K562 (cell line): ENCODE measurements at regions not wholly inside any gene's neighbourhood (a gene's known extent, or its start where the extent isn't known, plus 50 kb on each side); places are given as distances from the start of the nearest gene placed in this dataset.

ENCODE experiments used
- CAMTA2 ChIP-seq: fragments of 250-450 bp; sonication (Bioruptor Pico); conservative IDR thresholded peaks from 2 replicates; pipeline ENCODE4 v1.5.1; 2022
- CC2D1A ChIP-seq: fragments of 450-650 bp; IDR thresholded peaks from 2 replicates; pipeline ENCODE4 v1.6.1; 2017; ENCODE audit warnings: mild to moderate bottlenecking
- ETV1 ChIP-seq: fragments of 450-650 bp; conservative IDR thresholded peaks from 2 replicates; pipeline ENCODE4 v1.6.1; 2016; ENCODE audit warnings: missing genetic modification characterization, control low read depth, low read depth, missing compliant biosample characterization
- FOSL1 ChIP-seq: fragments of 200-800 bp; sonication (Bioruptor generic); conservative IDR thresholded peaks from 2 replicates; pipeline ENCODE4 v1.6.1; 2016; ENCODE audit warnings: missing genetic modification characterization, missing compliant biosample characterization
- HMGXB4 ChIP-seq: sonication (generic); formaldehyde crosslinking; IDR thresholded peaks from 2 replicates; pipeline ENCODE4 v1.8.1; 2023; ENCODE audit warnings: mild to moderate bottlenecking, missing genetic modification reagents
- NFE2 ChIP-seq: IDR thresholded peaks from 2 replicates; pipeline ENCODE4 v1.6.1; 2014; ENCODE audit warnings: antibody characterized with exemption, low read depth
- PYGO2 ChIP-seq: fragments of 450-650 bp; IDR thresholded peaks from 2 replicates; pipeline ENCODE4 v1.6.1; 2016; ENCODE audit warnings: mild to moderate bottlenecking, missing genetic modification characterization, moderate library complexity, missing compliant biosample characterization
- STAG1 ChIP-seq: sonication (generic); formaldehyde crosslinking; IDR thresholded peaks from 2 replicates; pipeline ENCODE4 v1.5.0; 2020; ENCODE audit warnings: missing genetic modification reagents, borderline replicate concordance
- TEAD2 ChIP-seq: fragments of 450-650 bp; IDR thresholded peaks from 2 replicates; pipeline ENCODE4 v1.6.1; 2016; ENCODE audit warnings: missing genetic modification characterization, control low read depth, missing compliant biosample characterization
- THRAP3 ChIP-seq: fragments of 450-650 bp; IDR thresholded peaks from 2 replicates; pipeline ENCODE4 v1.6.1; 2016; ENCODE audit warnings: mild to moderate bottlenecking, inconsistent platforms, borderline replicate concordance
- ZNF143 ChIP-seq: sonication (generic); formaldehyde crosslinking; IDR thresholded peaks from 2 replicates; pipeline ENCODE4 v1.9.0; 2022; ENCODE audit warnings: mild to moderate bottlenecking, missing genetic modification reagents
- ZNF316 ChIP-seq: fragments of 450-650 bp; IDR thresholded peaks from 2 replicates; pipeline ENCODE4 v1.6.1; 2016
- TF ChIP-seq, protein P1 (sequence below): fragments of 450-650 bp; formaldehyde crosslinking; conservative IDR thresholded peaks from 2 replicates; pipeline ENCODE4 v1.4.0; 2022; ENCODE audit warnings: mild to moderate bottlenecking, missing genetic modification characterization
- TF ChIP-seq, protein P2 (sequence below): fragments of 450-650 bp; IDR thresholded peaks from 2 replicates; pipeline ENCODE4 v1.6.1; 2016; ENCODE audit warnings: mild to moderate bottlenecking, moderate library complexity

DNA sequence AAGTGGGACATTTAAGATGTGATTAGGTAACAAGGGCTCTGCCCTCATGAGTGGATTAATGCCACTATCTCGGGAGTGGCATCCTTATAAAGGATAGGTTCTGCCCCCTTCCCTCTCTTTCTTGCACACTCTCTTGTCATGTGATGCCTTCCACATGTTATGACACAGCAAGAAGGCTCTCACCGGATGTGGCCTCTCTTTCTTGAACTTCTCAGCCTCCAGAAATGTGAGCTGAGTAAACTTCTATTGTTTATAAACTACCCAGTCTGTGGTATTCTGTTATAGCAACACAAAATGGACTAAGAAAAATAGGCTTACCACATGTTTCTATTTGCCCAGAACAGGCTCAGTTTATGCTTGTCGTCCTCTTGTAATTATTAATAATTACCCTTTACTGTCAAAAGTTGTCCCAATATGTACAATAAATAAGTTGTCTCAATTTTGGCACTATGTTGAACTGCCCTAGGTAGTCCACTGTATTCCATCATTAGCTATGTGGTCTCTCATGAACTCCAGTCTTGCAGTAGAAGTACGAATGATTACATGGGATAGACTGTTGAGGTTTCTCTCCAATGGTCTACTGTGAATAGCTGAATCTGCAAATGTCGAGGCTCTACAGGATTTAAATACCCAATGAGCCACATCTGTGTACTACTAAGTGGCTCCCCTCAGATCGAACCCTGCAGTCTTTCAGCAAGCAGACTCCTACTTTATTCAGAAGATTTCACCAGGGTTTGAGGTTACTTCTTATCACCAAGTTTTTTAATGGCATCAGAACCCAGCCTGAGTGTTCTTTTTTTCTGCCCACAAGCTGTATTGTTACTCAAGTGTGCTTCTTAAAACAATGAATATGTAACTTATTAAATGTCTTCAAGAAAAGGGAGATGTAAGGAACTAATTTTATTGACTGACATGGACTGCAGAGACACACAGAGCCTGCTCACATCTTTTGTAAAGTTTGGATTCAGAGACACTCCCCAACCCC lies 102.0 kb upstream of the LEF1 start (continued):
- TF ChIP-seq FOSL1 (tag), result no peak
- peak; percentile 69 for TF ChIP-seq NFE2
- no peak for TF ChIP-seq ZNF143 (CRISPR knock-in tag)
- TF ChIP-seq HMGXB4 (CRISPR knock-in tag), result no peak
- TF ChIP-seq TEAD2 (tag), result no peak
- TF ChIP-seq, protein P1, sequence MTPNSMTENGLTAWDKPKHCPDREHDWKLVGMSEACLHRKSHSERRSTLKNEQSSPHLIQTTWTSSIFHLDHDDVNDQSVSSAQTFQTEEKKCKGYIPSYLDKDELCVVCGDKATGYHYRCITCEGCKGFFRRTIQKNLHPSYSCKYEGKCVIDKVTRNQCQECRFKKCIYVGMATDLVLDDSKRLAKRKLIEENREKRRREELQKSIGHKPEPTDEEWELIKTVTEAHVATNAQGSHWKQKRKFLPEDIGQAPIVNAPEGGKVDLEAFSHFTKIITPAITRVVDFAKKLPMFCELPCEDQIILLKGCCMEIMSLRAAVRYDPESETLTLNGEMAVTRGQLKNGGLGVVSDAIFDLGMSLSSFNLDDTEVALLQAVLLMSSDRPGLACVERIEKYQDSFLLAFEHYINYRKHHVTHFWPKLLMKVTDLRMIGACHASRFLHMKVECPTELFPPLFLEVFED (CRISPR knock-in tag), result no peak
- no peak for TF ChIP-seq STAG1
- peak; percentile 58 for TF ChIP-seq ETV1
- no peak for TF ChIP-seq PYGO2 (tag)
- no peak for TF ChIP-seq THRAP3
- TF ChIP-seq CAMTA2 (CRISPR knock-in tag), result no peak
- TF ChIP-seq, protein P2, sequence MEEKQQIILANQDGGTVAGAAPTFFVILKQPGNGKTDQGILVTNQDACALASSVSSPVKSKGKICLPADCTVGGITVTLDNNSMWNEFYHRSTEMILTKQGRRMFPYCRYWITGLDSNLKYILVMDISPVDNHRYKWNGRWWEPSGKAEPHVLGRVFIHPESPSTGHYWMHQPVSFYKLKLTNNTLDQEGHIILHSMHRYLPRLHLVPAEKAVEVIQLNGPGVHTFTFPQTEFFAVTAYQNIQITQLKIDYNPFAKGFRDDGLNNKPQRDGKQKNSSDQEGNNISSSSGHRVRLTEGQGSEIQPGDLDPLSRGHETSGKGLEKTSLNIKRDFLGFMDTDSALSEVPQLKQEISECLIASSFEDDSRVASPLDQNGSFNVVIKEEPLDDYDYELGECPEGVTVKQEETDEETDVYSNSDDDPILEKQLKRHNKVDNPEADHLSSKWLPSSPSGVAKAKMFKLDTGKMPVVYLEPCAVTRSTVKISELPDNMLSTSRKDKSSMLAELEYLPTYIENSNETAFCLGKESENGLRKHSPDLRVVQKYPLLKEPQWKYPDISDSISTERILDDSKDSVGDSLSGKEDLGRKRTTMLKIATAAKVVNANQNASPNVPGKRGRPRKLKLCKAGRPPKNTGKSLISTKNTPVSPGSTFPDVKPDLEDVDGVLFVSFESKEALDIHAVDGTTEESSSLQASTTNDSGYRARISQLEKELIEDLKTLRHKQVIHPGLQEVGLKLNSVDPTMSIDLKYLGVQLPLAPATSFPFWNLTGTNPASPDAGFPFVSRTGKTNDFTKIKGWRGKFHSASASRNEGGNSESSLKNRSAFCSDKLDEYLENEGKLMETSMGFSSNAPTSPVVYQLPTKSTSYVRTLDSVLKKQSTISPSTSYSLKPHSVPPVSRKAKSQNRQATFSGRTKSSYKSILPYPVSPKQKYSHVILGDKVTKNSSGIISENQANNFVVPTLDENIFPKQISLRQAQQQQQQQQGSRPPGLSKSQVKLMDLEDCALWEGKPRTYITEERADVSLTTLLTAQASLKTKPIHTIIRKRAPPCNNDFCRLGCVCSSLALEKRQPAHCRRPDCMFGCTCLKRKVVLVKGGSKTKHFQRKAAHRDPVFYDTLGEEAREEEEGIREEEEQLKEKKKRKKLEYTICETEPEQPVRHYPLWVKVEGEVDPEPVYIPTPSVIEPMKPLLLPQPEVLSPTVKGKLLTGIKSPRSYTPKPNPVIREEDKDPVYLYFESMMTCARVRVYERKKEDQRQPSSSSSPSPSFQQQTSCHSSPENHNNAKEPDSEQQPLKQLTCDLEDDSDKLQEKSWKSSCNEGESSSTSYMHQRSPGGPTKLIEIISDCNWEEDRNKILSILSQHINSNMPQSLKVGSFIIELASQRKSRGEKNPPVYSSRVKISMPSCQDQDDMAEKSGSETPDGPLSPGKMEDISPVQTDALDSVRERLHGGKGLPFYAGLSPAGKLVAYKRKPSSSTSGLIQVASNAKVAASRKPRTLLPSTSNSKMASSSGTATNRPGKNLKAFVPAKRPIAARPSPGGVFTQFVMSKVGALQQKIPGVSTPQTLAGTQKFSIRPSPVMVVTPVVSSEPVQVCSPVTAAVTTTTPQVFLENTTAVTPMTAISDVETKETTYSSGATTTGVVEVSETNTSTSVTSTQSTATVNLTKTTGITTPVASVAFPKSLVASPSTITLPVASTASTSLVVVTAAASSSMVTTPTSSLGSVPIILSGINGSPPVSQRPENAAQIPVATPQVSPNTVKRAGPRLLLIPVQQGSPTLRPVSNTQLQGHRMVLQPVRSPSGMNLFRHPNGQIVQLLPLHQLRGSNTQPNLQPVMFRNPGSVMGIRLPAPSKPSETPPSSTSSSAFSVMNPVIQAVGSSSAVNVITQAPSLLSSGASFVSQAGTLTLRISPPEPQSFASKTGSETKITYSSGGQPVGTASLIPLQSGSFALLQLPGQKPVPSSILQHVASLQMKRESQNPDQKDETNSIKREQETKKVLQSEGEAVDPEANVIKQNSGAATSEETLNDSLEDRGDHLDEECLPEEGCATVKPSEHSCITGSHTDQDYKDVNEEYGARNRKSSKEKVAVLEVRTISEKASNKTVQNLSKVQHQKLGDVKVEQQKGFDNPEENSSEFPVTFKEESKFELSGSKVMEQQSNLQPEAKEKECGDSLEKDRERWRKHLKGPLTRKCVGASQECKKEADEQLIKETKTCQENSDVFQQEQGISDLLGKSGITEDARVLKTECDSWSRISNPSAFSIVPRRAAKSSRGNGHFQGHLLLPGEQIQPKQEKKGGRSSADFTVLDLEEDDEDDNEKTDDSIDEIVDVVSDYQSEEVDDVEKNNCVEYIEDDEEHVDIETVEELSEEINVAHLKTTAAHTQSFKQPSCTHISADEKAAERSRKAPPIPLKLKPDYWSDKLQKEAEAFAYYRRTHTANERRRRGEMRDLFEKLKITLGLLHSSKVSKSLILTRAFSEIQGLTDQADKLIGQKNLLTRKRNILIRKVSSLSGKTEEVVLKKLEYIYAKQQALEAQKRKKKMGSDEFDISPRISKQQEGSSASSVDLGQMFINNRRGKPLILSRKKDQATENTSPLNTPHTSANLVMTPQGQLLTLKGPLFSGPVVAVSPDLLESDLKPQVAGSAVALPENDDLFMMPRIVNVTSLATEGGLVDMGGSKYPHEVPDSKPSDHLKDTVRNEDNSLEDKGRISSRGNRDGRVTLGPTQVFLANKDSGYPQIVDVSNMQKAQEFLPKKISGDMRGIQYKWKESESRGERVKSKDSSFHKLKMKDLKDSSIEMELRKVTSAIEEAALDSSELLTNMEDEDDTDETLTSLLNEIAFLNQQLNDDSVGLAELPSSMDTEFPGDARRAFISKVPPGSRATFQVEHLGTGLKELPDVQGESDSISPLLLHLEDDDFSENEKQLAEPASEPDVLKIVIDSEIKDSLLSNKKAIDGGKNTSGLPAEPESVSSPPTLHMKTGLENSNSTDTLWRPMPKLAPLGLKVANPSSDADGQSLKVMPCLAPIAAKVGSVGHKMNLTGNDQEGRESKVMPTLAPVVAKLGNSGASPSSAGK, result peak; percentile 45; the same call in 1 of the 2 replicates
- no peak for TF ChIP-seq CC2D1A
- no peak for TF ChIP-seq ZNF316
